ENCODE measurements at regions not wholly inside any gene's neighbourhood (a gene's known extent, or its start where the extent isn't known, plus 50 kb on each side); places are given as distances from the start of the nearest gene placed in this dataset.

GRCh38 chr16:86670750-86671234 is 92.4 kb downstream of the FOXL1 start:
- peaks cover 27% of the 10 kb centered on the region for H3K4me1 Mint-ChIP-seq
- H3K27me3 Mint-ChIP-seq (ENCODE audit: low read depth) = peaks cover 5% of the 10 kb centered on the region; the same call in 1 of the 2 replicates
- ATAC-seq (no peak), DNase-seq (ENCODE audit: low spot score) (no peak)
- ChIA-PET POLR2A (no interaction called here), CTCF (no interaction called here)
- H3K27ac Mint-ChIP-seq = no peak overlapping the region
- TF ChIP-seq ZNF425 (CRISPR knock-in tag; conservative IDR thresholded peaks at IDR 0.05) (no peak), CREB1 (CRISPR knock-in tag; IDR thresholded peaks at IDR 0.05) (no peak)
- H3K9me3 Mint-ChIP-seq = peaks cover 4% of the 10 kb centered on the region
- H3K36me3 Mint-ChIP-seq = no peaks in the 10 kb centered on the region
- no peak overlapping the region for H3K4me3 Mint-ChIP-seq

GRCh38 chr16:86671486-86672178 is 93.3 kb downstream of the FOXL1 start:
- Mint-ChIP-seq H3K27me3 (ENCODE audit: low read depth) (peaks cover 2% of the 10 kb centered on the region; the same call in 1 of the 2 replicates), H3K27ac (no peak overlapping the region), H3K4me3 (no peak overlapping the region), H3K9me3 (no peaks in the 10 kb centered on the region; the same call in 1 of the 2 replicates), H3K4me1 (peaks cover 27% of the 10 kb centered on the region), H3K36me3 (no peaks in the 10 kb centered on the region)
- ATAC-seq = no peak
- TF ChIP-seq ZBTB21 (CRISPR knock-in tag; IDR thresholded peaks at IDR 0.05; ENCODE audit: borderline replicate concordance) = no peak
- no peak for TF ChIP-seq GTF2I (CRISPR knock-in tag; conservative IDR thresholded peaks at IDR 0.05)
- no peak for TF ChIP-seq ZNF121 (CRISPR knock-in tag; IDR thresholded peaks at IDR 0.05)
- TF ChIP-seq ZNF281 (CRISPR knock-in tag; IDR thresholded peaks at IDR 0.05) = no peak
- TF ChIP-seq SOX15 (CRISPR knock-in tag; IDR thresholded peaks at IDR 0.05) = no peak
- TF ChIP-seq HMGXB4 (CRISPR knock-in tag; IDR thresholded peaks at IDR 0.05) = no peak
- TF ChIP-seq NFE2L1 (CRISPR knock-in tag; IDR thresholded peaks at IDR 0.05) = no peak
- TF ChIP-seq USF1 (CRISPR knock-in tag; IDR thresholded peaks at IDR 0.05) = no peak
- no peak for TF ChIP-seq KAT7 (CRISPR knock-in tag; IDR thresholded peaks at IDR 0.05; ENCODE audit: borderline replicate concordance)
- TF ChIP-seq MXD4 (CRISPR knock-in tag; IDR thresholded peaks at IDR 0.05; ENCODE audit: borderline replicate concordance) = no peak
- TF ChIP-seq ZNF263 (CRISPR knock-in tag; IDR thresholded peaks at IDR 0.05; ENCODE audit: low read depth) = no peak
- no peak for TF ChIP-seq TP53 (CRISPR knock-in tag; IDR thresholded peaks at IDR 0.05)
- no peak for TF ChIP-seq HMGA2 (CRISPR knock-in tag; IDR thresholded peaks at IDR 0.05)
- TF ChIP-seq NFYB (CRISPR knock-in tag; conservative IDR thresholded peaks at IDR 0.05; ENCODE audit: low read depth) = no peak
- TF ChIP-seq RORB (CRISPR knock-in tag; IDR thresholded peaks at IDR 0.05) = no peak
- TF ChIP-seq AFF4 (CRISPR knock-in tag; IDR thresholded peaks at IDR 0.05; ENCODE audit: borderline replicate concordance) = no peak
- CTCF ChIA-PET = no interaction called here
- POLR2A ChIA-PET = no interaction called here
- DNase-seq (ENCODE audit: low spot score) = no peak
